DOHH2 (cell line): ENCODE measurements at regions not wholly inside any gene's neighbourhood (a gene's known extent, or its start where the extent isn't known, plus 50 kb on each side); places are given as distances from the start of the nearest gene placed in this dataset.

Experiments used
- EZH2phosphoT487 ChIP-seq: fragments of 200-600 bp; sonication (generic); IDR thresholded peaks from 2 replicates; pipeline ENCODE4 v1.6.1; 2017; ENCODE audit warnings: borderline replicate concordance, mild to moderate bottlenecking, antibody characterized with exemption, low read length, moderate library complexity, mixed read lengths
- TF ChIP-seq, protein P1 (sequence below): fragments of 200-600 bp; sonication (generic); IDR thresholded peaks from one replicate; pipeline ENCODE4 v1.5.1; 2014; ENCODE audit warnings: antibody characterized with exemption, mild to moderate bottlenecking, low read depth, low read length; ENCODE audit not compliant: poor library complexity, severe bottlenecking

DNA sequence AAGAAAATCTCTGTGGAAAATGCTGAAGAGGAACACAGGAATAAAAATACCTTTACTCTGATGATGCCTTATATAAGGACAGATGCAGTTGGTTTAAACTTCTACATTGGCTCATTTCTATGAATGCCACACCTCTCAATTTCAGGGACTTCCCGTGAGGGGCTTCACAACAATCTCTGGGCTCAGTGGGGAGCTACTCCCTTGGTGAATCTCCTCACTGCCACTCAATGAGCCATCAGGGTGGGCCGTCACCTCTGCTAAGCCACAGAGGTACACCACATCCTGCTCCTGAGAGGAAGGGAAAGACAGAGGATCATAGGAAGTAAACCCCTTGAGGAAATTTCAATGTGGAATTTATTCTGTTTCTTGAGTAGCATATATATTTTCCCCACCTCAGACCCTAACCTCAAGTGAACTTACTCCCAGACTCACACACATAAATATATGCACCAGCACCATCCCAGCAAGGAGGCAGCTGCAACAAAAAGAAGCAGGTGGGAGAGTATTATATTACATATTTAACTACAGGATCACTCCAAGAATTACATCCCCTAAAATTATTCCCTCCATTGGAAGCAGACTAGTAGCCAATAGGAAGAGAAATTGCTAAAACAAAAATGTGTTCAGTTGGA is 63.3 kb upstream of the PRSS1 start:
- TF ChIP-seq, protein P1, sequence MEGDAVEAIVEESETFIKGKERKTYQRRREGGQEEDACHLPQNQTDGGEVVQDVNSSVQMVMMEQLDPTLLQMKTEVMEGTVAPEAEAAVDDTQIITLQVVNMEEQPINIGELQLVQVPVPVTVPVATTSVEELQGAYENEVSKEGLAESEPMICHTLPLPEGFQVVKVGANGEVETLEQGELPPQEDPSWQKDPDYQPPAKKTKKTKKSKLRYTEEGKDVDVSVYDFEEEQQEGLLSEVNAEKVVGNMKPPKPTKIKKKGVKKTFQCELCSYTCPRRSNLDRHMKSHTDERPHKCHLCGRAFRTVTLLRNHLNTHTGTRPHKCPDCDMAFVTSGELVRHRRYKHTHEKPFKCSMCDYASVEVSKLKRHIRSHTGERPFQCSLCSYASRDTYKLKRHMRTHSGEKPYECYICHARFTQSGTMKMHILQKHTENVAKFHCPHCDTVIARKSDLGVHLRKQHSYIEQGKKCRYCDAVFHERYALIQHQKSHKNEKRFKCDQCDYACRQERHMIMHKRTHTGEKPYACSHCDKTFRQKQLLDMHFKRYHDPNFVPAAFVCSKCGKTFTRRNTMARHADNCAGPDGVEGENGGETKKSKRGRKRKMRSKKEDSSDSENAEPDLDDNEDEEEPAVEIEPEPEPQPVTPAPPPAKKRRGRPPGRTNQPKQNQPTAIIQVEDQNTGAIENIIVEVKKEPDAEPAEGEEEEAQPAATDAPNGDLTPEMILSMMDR, result no peak
- TF ChIP-seq EZH2phosphoT487, result no peak
